ENCODE measurements at regions not wholly inside any gene's neighbourhood (a gene's known extent, or its start where the extent isn't known, plus 50 kb on each side); places are given as distances from the start of the nearest gene placed in this dataset.

- TF ChIP-seq CTCF (IDR thresholded peaks at IDR 0.05; ENCODE audit: low read depth, low read length) (no peak), POLR2A (IDR thresholded peaks at IDR 0.05; ENCODE audit: extremely low read depth, insufficient read length) (no peak)
These were observed 96.5 kb upstream of the PACRGL start for GRCh38 chr4:20603671-20604313.
